ENCODE measurements at regions not wholly inside any gene's neighbourhood (a gene's known extent, or its start where the extent isn't known, plus 50 kb on each side); places are given as distances from the start of the nearest gene placed in this dataset.

GRCh38 chr13:90627813-90628212, 719.7 kb upstream of the MIR17HG start (continued):
- TF ChIP-seq GATA2 (CRISPR knock-in tag; IDR thresholded peaks at IDR 0.05) (no peak), RNF219 (CRISPR knock-in tag; IDR thresholded peaks at IDR 0.05) (no peak), HNRNPH1 (optimal IDR thresholded peaks at IDR 0.05; ENCODE audit: low read depth, low read length) (no peak), HMBOX1 (IDR thresholded peaks at IDR 0.05) (no peak), ZHX1 (conservative IDR thresholded peaks at IDR 0.05; ENCODE audit: low read length) (no peak), NONO (IDR thresholded peaks at IDR 0.05; ENCODE audit: low read depth in 2 of 2, low read length in 1 of 2) (no peak), RBM14 (IDR thresholded peaks at IDR 0.05; ENCODE audit: borderline replicate concordance, insufficient read depth, low read depth, low read length) (no peak), GTF2E2 (tag; IDR thresholded peaks at IDR 0.05) (no peak), ZNF717 (CRISPR knock-in tag; IDR thresholded peaks at IDR 0.05) (no peak)

All from K562 (cell line).